Left ventricle myocardium inferior (tissue), 1 donor: ENCODE measurements at regions not wholly inside any gene's neighbourhood (a gene's known extent, or its start where the extent isn't known, plus 50 kb on each side); places are given as distances from the start of the nearest gene placed in this dataset.

Source experiments
- DNase-seq: peaks from one replicate; pipeline ENCODE4 v3.0.0-alpha.2; 2020
- H3K27ac ChIP-seq: fragments of 200-600 bp; replicated peaks from 2 replicates; pipeline ENCODE4 v1.8.0; 2021
- H3K27me3 ChIP-seq: fragments of 200-600 bp; 2 replicates; pipeline ENCODE4 v1.8.0; 2021; ENCODE audit warnings: low read depth
- H3K36me3 ChIP-seq: fragments of 200-600 bp; 2 replicates; pipeline ENCODE4 v1.8.0; 2021
- H3K4me1 ChIP-seq: fragments of 200-600 bp; 2 replicates; pipeline ENCODE4 v1.8.0; 2021
- H3K4me3 ChIP-seq: fragments of 200-600 bp; 2 replicates; pipeline ENCODE4 v1.8.0; 2021; ENCODE audit warnings: mild to moderate bottlenecking, moderate library complexity
- H3K9me3 ChIP-seq: fragments of 200-600 bp; replicated peaks from 2 replicates; pipeline ENCODE4 v1.8.0; 2021
- CTCF ChIP-seq: fragments of 200-600 bp; IDR thresholded peaks from 2 replicates; pipeline ENCODE4 v1.8.0; 2021; ENCODE audit warnings: antibody characterized with exemption, mild to moderate bottlenecking, borderline replicate concordance
- intact Hi-C: fragments of 100-400 bp; cut with micrococcal nuclease; formaldehyde crosslinking; loops from one replicate; pipeline ENCODE4 v1.11.0; 2022
- donor health status: DM: no; HTN: yes; CAD: no; lungs with severe emphysema.

DNA sequence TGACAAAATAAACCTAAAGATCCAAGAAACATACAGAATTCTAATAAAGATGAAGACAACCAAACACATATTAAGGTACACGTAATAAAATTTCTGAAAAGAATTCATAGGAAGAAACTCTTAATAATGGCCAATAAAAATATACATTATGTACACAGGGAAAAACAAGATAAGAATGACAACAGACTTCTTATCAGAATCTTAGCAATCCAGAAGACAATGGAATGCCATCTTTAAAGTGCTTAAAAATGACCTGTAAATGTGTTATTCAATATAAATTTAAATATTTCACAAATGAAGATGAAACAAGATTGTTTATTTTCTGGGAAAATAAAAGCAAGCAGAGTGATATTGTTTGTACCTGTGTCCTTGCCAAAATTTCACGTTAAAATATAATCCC lies 530.4 kb upstream of the PTBP2 start:
- no peaks in the 10 kb centered on the region for H3K27me3 ChIP-seq
- H3K4me1 ChIP-seq: no peaks in the 10 kb centered on the region
- H3K36me3 ChIP-seq: no peaks in the 10 kb centered on the region
- H3K9me3 ChIP-seq: peaks cover 22% of the 10 kb centered on the region
- no peak for DNase-seq
- H3K4me3 ChIP-seq: no peak overlapping the region
- TF ChIP-seq CTCF: no peak
- intact Hi-C loops: no loop called here
- no peak overlapping the region for H3K27ac ChIP-seq

DNA sequence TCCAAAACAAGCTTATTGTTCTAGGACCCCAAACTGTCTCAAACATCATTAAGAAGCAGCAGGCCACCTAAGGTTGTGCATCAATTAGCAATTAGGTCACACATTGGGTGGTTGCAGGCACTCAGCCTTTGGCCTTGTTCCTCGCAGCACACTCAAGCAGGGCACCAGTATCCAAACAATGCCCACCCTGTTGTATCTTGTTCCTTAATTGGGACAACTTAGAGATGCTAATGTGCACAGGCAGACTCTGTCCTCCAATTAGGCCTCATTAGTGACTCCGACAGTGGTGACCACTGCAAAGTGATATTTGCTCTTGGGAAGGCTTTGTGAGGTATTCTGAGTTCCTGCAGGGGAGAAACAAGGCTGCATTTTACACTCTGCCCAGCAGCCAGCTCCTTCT lies 515.1 kb upstream of the PTBP2 start:
- Histone ChIP-seq H3K27ac (no peak overlapping the region), H3K27me3 (no peaks in the 10 kb centered on the region), H3K4me3 (no peak overlapping the region), H3K4me1 (no peaks in the 10 kb centered on the region), H3K9me3 (peaks cover 3% of the 10 kb centered on the region), H3K36me3 (no peaks in the 10 kb centered on the region)
- no peak for DNase-seq
- TF ChIP-seq CTCF: no peak
- intact Hi-C loops: no loop called here

GRCh38 chr1:96207936-96208335 lies 513.6 kb upstream of the PTBP2 start:
- H3K4me3 ChIP-seq: no peak overlapping the region
- no peak overlapping the region for H3K27ac ChIP-seq
- no peaks in the 10 kb centered on the region for H3K9me3 ChIP-seq
- DNase-seq: no peak
- TF ChIP-seq CTCF: no peak
- no peaks in the 10 kb centered on the region for H3K4me1 ChIP-seq
- no peaks in the 10 kb centered on the region for H3K36me3 ChIP-seq
- intact Hi-C loops: no loop called here
- H3K27me3 ChIP-seq: no peaks in the 10 kb centered on the region

GRCh38 chr1:96208428-96208827 lies 513.2 kb upstream of the PTBP2 start:
- intact Hi-C loops: no loop called here
- H3K9me3 ChIP-seq: no peaks in the 10 kb centered on the region
- no peak for TF ChIP-seq CTCF
- H3K4me1 ChIP-seq: no peaks in the 10 kb centered on the region
- H3K27me3 ChIP-seq: no peaks in the 10 kb centered on the region
- no peak overlapping the region for H3K27ac ChIP-seq
- no peaks in the 10 kb centered on the region for H3K36me3 ChIP-seq
- no peak for DNase-seq
- H3K4me3 ChIP-seq: no peak overlapping the region

DNA sequence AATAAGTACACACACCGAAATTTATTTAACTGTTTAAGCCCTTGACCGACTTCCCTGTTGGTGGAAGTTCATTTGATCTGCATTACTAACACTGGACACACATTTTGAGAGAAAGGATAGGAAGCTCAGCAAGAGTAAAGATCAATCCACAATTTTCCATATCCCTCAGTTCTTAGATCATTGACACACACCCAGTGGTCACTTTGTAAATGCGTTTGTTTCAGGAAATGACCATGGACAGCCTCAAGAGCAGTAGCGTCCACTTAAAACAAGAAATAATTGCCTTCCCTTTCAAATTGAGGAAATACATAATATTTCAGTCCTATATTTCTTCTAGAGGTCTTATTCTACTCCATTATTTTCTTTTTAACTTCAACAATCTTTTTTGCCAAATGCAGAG lies 511.5 kb upstream of the PTBP2 start:
- Histone ChIP-seq H3K9me3 (no peaks in the 10 kb centered on the region), H3K27me3 (no peaks in the 10 kb centered on the region), H3K4me1 (no peaks in the 10 kb centered on the region), H3K27ac (no peak overlapping the region), H3K4me3 (no peak overlapping the region), H3K36me3 (no peaks in the 10 kb centered on the region)
- intact Hi-C loops: no loop called here
- no peak for TF ChIP-seq CTCF
- DNase-seq: no peak

DNA sequence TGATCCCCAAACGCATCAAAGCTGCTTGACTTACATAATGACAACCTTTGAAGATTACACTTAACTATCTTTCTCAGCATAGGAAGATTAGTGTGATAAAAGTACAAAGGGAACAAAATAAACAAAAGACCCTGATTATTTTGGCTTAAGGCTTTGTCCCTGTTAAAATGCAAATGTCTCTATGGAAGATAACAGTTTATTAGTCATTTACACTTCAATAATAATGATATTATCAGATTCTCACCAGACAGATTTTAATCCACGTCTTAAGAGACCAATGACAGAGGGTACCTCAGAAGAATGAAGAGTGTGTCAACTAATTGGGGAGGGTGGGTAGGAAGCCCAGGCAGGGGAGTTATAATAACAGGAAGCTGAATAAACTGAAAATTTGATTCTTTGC lies 510.4 kb upstream of the PTBP2 start:
- DNase-seq: no peak
- H3K36me3 ChIP-seq: no peaks in the 10 kb centered on the region
- H3K4me3 ChIP-seq: no peak overlapping the region
- no peaks in the 10 kb centered on the region for H3K4me1 ChIP-seq
- TF ChIP-seq CTCF: no peak
- no peaks in the 10 kb centered on the region for H3K27me3 ChIP-seq
- intact Hi-C loops: no loop called here
- H3K27ac ChIP-seq: no peak overlapping the region
- no peaks in the 10 kb centered on the region for H3K9me3 ChIP-seq
